HEK293T (cell line): ENCODE measurements at regions not wholly inside any gene's neighbourhood (a gene's known extent, or its start where the extent isn't known, plus 50 kb on each side); places are given as distances from the start of the nearest gene placed in this dataset.

Experiments used
- CTCF ChIA-PET: fragments of 350-600 bp; formaldehyde crosslinking; extraction: SDS; loops from one replicate; lab custom pipeline; 2021; ENCODE audit warnings: antibody characterized with exemption, inconsistent platforms; lab: Yijun Ruan, JAX
- POLR2A ChIA-PET: fragments of 350-600 bp; formaldehyde crosslinking; extraction: SDS; loops from one replicate; lab custom pipeline; 2020; ENCODE audit warnings: antibody characterized with exemption, inconsistent platforms; lab: Yijun Ruan, JAX
- DNase-seq: peaks from one replicate; pipeline ENCODE4 v3.0.0; 2012; ENCODE audit warnings: mixed read lengths; ENCODE audit errors: extremely low spot score
- ARNT ChIP-seq: fragments of 450-650 bp; IDR thresholded peaks from 2 replicates; pipeline ENCODE4 v1.6.1; 2017; ENCODE audit warnings: mild to moderate bottlenecking
- BHLHE40 ChIP-seq: fragments of 450-650 bp; IDR thresholded peaks from 2 replicates; pipeline ENCODE4 v1.6.1; 2016; ENCODE audit warnings: mild to moderate bottlenecking, moderate library complexity, borderline replicate concordance
- CTBP1 ChIP-seq: fragments of 450-650 bp; IDR thresholded peaks from 2 replicates; pipeline ENCODE4 v1.6.1; 2016; ENCODE audit warnings: borderline replicate concordance
- ELF4 ChIP-seq: fragments of 450-650 bp; IDR thresholded peaks from 2 replicates; pipeline ENCODE4 v1.6.1; 2017; ENCODE audit warnings: antibody characterized with exemption
- FOXA1 ChIP-seq: fragments of 450-650 bp; IDR thresholded peaks from 2 replicates; pipeline ENCODE4 v1.6.1; 2016; ENCODE audit warnings: mild to moderate bottlenecking
- FOXK2 ChIP-seq: fragments of 450-650 bp; IDR thresholded peaks from 2 replicates; pipeline ENCODE4 v1.6.1; 2016; ENCODE audit warnings: mild to moderate bottlenecking
- FOXM1 ChIP-seq: fragments of 450-650 bp; IDR thresholded peaks from 2 replicates; pipeline ENCODE4 v1.6.1; 2017; ENCODE audit warnings: mild to moderate bottlenecking, borderline replicate concordance
- HDGF ChIP-seq: fragments of 450-650 bp; IDR thresholded peaks from 2 replicates; pipeline ENCODE4 v1.6.1; 2017; ENCODE audit warnings: antibody characterized with exemption, borderline replicate concordance
- L3MBTL2 ChIP-seq: fragments of 450-650 bp; conservative IDR thresholded peaks from 2 replicates; pipeline ENCODE4 v1.6.1; 2016; ENCODE audit warnings: mild to moderate bottlenecking
- LEF1 ChIP-seq: fragments of 450-650 bp; IDR thresholded peaks from 2 replicates; pipeline ENCODE4 v1.6.1; 2017; ENCODE audit warnings: mild to moderate bottlenecking, borderline replicate concordance
- NFRKB ChIP-seq: fragments of 450-650 bp; IDR thresholded peaks from 2 replicates; pipeline ENCODE4 v1.6.1; 2016; ENCODE audit warnings: mild to moderate bottlenecking, moderate library complexity
- SP1 ChIP-seq: fragments of 450-650 bp; IDR thresholded peaks from 2 replicates; pipeline ENCODE4 v1.6.1; 2017
- SUZ12 ChIP-seq: fragments of 450-650 bp; IDR thresholded peaks from 2 replicates; pipeline ENCODE4 v1.6.1; 2016; ENCODE audit warnings: mild to moderate bottlenecking
- TARDBP ChIP-seq: fragments of 450-650 bp; IDR thresholded peaks from 2 replicates; pipeline ENCODE4 v1.6.1; 2016
- ZNF384 ChIP-seq: fragments of 450-650 bp; IDR thresholded peaks from 2 replicates; pipeline ENCODE4 v1.6.1; 2016
- TF ChIP-seq, protein P1 (sequence below): fragments of 450-650 bp; IDR thresholded peaks from 2 replicates; pipeline ENCODE4 v1.6.1; 2016

DNA sequence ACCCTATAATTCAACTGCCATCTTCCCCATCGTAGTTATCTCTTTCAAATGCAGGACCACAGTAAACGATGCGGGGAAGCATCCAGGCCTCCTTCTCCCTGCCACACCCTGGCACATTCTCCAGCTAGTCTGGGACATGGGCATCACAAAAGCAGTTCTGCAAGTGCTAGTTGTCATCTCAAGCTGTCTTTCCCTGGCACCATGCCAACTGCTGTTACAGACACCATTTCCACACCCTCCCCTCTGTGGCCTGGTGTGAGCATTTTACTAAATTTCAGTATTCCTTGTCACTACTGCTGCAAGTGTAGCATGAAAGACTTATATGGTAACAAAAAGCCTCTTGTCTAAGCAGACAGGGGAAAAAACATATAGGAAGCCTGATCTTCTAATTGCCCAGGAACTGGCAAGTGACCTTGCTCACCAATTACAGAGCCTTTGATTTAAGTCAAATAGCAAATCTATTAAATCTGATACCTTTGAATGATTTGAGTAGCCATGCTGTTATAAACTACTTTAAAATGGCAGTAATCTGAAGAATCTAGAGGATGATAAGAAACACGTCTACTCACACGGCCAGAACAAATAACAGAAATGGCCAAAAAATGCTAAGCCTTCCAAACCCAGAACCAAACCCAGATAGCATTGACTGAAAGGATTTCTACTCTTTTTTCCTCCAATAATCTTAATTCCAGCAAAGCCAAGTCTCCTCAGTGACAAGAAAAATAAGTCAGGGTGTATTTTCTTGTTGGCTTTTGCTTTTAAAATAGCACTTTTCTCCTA, 179.0 kb downstream of the NUFIP1 start:
- no peak for DNase-seq
- CTCF ChIA-PET = no interaction called here
- TF ChIP-seq LEF1 = no peak
- no peak for TF ChIP-seq ZNF384
- TF ChIP-seq NFRKB = no peak
- TF ChIP-seq TARDBP = no peak
- TF ChIP-seq SUZ12 = no peak
- no peak for TF ChIP-seq BHLHE40
- TF ChIP-seq HDGF = no peak
- TF ChIP-seq CTBP1 = no peak
- no peak for TF ChIP-seq FOXM1
- no peak for TF ChIP-seq SP1
- no peak for TF ChIP-seq FOXK2
- TF ChIP-seq, protein P1, sequence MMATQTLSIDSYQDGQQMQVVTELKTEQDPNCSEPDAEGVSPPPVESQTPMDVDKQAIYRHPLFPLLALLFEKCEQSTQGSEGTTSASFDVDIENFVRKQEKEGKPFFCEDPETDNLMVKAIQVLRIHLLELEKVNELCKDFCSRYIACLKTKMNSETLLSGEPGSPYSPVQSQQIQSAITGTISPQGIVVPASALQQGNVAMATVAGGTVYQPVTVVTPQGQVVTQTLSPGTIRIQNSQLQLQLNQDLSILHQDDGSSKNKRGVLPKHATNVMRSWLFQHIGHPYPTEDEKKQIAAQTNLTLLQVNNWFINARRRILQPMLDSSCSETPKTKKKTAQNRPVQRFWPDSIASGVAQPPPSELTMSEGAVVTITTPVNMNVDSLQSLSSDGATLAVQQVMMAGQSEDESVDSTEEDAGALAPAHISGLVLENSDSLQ = no peak
- TF ChIP-seq ELF4 = no peak
- no peak for TF ChIP-seq L3MBTL2
- TF ChIP-seq FOXA1 = no peak
- POLR2A ChIA-PET = no interaction called here

DNA sequence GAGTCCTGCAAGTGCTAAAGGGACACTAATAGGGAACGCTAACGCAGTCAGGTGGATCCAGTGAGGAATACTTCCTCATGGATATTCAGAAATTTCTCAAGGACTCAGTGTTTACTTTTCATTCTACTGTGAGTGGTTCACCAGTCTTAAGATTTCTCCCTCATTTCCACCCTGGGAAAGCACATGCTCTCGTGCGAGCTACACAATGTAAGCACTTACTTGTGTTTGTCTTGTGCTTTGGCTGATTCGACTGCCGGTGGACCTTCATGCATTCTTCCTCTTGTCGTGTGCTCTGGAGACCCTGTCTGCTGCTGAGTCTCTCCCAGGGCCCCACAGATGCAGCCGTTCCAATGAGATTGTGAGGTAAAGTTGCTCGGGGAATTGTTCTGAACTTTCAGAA, 180.1 kb downstream of the NUFIP1 start:
- TF ChIP-seq CTBP1 (no peak), FOXM1 (no peak), HDGF (no peak), NFRKB (no peak), BHLHE40 (no peak), SP1 (no peak), FOXK2 (no peak), TARDBP (no peak), ELF4 (no peak), FOXA1 (no peak), ARNT (no peak), ZNF384 (no peak), LEF1 (no peak), SUZ12 (no peak), L3MBTL2 (no peak)
- TF ChIP-seq, protein P1 = no peak
- CTCF ChIA-PET = no interaction called here
- POLR2A ChIA-PET = no interaction called here
- no peak for DNase-seq

DNA sequence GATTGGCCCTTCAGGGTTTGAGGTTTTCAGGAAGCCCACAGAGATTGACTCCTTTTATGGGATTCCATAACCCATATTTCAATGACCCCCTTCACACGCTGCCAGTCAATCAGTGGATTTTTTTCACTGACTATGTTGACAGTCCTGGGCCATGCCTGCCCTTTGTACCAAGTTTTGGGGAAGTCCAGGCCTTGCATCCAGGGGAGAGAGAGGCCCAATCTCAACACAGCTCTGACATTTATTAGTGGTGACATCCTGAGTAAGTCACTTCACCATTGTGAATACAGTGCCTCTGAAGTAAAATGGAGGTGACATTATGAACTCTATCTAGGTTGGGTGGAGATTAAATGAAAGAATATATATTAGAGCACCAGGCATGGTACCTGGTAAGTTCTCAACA, 181.1 kb downstream of the NUFIP1 start:
- DNase-seq = no peak
- POLR2A ChIA-PET = no interaction called here
- CTCF ChIA-PET = no interaction called here
- TF ChIP-seq SUZ12 (no peak), SP1 (no peak), ARNT (no peak), TARDBP (no peak), NFRKB (no peak), ZNF384 (no peak), BHLHE40 (no peak), L3MBTL2 (no peak), LEF1 (no peak)
- TF ChIP-seq, protein P1 = no peak

DNA sequence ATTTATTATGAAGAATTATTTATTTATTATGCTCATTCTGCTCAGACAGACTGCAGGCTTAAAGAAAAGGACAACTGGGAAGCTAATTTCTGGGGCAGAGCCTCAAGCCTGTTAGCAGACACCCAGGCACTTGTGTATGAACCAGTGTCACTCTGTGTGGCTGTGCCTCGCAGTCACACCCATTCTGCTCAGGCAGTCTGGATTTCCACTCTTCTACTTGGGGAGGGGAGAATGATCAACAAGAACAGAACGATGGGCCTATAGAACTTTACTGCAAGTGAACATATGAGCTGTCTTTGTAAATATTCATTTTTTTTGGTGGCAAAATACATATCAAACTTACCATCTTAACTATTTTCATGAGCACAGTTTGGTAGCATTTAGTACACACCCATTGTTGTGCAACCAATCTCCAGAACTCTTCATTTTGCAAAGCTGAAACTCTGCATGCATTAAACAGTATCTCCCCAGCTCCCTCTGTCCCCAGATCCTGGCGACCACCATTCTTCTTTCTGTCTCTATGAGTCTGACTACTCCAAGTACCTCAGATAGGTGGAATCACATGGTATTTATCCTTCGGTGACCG, 181.7 kb downstream of the NUFIP1 start:
- TF ChIP-seq ZNF384 = no peak
- no peak for TF ChIP-seq SUZ12
- no peak for TF ChIP-seq LEF1
- no peak for TF ChIP-seq FOXA1
- no peak for TF ChIP-seq L3MBTL2
- no peak for TF ChIP-seq ARNT
- no peak for TF ChIP-seq SP1
- TF ChIP-seq, protein P1 = no peak
- TF ChIP-seq ELF4 = no peak
- no peak for TF ChIP-seq FOXM1
- TF ChIP-seq CTBP1 = no peak
- no peak for DNase-seq
- ChIA-PET POLR2A (no interaction called here), CTCF (no interaction called here)

DNA sequence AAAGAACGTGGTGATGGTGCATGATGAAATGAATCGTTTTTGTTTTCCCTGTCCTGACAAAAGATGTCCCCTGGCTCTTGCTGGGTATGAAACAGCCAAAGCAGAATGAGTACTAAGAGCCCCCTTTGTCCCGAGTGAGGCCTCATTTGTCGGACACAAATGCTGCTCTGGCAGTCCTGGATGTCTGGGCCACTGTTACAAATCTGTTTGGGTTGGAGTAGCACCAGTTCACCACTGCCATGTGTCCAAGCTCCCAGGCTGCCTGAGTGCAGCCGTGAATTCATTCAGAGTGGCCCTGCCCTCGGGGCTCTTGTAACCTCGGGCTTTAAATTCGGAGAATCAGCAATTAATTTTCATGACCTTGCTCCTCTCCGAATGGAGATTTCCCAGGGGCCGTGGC, 182.4 kb downstream of the NUFIP1 start:
- ChIA-PET CTCF (no interaction called here), POLR2A (no interaction called here)
- TF ChIP-seq NFRKB = no peak
- no peak for TF ChIP-seq FOXK2
- TF ChIP-seq ELF4 = no peak
- TF ChIP-seq CTBP1 = no peak
- no peak for TF ChIP-seq BHLHE40
- DNase-seq = no peak
